ENCODE measurements at regions not wholly inside any gene's neighbourhood (a gene's known extent, or its start where the extent isn't known, plus 50 kb on each side); places are given as distances from the start of the nearest gene placed in this dataset.

DNA sequence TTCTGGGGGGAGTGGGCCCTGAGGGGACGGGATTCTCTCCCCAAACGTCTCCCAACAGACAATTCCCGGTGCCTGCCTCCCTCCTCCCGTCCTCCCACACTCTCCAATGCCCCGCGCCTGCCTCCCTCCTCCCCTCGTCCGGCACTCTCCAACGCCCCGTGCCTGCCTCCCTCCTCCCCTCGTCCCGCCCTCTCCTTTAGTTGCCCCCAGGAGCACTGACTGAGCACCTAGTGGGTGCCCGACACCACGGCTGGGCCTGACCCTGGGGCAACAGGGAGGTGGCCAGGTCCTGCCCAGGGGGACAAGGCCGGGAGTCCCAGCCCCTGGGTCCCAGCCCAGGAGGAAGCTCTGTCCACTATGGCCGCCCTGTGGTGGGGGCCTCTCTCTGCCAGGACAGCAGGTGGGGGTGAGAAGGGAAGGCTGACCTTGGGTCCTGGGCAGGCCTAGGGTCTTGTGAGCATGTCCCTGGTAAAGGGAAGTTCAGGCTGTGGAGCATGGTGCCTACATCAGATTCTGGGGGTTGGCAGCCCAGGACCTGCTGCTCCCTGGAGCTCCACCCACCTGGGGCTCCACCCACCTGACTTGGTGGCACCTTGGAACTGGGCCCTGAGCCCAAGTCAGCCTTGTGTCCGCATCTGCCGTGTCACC, 942.3 kb downstream of the BRD1 start:
- DNase-seq (ENCODE audit: low read depth in 4 of 4, low spot score in 3 of 4) = no peak

DNA sequence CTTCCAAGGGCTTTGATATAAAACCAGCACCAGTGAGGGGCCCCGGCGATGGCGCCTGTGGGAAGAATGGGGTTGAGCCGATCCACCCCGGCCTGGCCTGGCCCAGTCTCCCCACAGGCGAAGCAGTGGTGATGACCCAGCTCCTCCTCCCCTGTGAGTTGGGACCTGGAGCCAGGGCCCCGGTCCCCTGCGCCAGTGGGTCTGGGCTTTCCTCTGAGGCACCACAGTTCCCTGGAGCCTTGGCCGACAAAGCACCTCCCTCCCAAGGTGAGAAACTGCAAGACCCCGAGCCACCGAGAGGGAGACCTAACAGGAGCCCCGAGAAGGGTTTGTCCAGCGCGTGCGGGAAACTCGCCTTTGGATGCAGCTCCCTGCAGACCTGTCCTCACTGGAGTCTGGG, 942.9 kb downstream of the BRD1 start:
- DNase-seq (ENCODE audit: low read depth in 4 of 4, low spot score in 3 of 4) = no peak

DNA sequence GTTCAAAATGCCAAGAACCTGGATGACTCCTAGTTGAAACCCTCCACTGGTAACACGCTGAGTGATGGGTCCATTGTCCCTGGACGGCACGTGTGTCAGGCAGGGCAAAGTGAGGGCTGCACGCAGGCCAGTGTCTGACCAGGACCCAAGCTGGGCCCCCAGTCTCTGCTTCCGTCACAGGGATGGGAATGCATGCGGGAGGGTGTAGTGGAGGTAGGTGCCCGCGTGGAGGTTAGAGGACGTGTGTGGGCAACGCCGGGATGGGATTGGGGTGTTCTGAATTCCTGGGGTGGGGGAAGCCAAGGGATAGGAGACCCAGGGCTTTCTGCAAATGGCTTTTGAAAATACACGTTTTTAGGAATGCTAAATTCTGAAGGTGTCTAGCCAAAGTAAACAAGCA, 943.3 kb downstream of the BRD1 start:
- no peak for DNase-seq (ENCODE audit: low read depth in 4 of 4, low spot score in 3 of 4)

DNA sequence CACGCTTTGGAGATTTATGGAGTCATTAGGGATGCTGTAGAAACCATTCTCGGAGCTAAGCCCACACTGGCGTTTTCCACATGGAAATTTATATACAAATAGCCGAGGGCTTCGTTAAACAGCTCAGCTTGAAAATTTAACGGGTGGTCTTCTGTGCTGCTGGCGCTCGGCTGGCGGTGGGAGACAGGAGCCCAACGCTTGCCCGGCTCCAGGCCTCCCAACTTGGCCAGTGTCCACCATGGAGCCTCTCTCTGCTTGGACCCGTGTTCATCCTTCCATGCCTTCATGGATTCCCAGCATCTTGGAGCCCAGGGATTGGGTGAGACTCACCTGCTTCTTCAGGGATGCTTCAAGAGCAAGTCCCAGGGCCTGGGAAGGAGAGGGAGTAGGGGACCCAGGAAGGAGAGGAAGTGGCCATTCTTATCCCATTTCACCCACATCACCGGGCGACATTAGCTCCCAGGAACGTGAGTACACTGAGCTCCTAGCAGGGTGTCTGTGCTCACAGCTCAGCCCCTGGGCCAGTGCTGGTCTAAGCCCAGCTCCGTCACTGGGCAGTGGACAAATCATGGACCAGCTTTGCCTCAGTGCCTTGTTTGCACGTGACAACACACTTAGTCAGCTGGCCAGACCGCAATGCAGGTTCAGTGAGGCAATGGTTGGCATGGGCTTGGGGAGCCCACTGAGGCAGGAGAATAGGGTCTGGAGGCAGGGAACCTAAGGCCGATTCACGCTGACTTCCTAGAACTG, 944.3 kb downstream of the BRD1 start:
- no peak for DNase-seq (ENCODE audit: low read depth in 4 of 4, low spot score in 3 of 4)

DNA sequence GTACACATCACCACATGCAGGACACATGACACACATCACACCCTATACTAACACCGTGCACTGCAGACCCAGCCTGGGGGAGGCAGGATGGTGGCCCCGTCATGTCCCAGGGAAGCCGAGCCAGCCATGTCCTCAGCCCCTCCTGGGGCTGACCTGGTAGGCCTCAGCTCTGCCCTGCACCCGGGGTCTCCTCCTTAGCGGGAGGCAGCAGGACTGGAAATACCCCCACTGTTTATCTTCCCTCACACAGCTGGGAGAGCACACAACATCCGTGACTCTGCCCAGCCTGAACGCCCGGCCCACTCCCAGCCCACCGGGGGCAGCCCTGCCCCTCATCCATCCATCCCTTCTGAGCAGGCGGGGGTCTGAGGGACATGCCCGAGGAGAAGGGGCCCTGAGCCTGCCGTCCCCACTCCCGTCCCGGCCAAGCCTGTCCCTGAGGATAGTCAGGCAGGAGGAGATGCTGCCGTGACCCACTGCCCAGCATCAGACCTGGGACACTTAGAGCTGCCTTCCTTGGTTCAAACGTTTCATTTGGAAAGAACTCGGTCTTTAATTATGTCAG, 945.0 kb downstream of the BRD1 start:
- no peak for DNase-seq (ENCODE audit: low read depth in 4 of 4, low spot score in 3 of 4)

DNA sequence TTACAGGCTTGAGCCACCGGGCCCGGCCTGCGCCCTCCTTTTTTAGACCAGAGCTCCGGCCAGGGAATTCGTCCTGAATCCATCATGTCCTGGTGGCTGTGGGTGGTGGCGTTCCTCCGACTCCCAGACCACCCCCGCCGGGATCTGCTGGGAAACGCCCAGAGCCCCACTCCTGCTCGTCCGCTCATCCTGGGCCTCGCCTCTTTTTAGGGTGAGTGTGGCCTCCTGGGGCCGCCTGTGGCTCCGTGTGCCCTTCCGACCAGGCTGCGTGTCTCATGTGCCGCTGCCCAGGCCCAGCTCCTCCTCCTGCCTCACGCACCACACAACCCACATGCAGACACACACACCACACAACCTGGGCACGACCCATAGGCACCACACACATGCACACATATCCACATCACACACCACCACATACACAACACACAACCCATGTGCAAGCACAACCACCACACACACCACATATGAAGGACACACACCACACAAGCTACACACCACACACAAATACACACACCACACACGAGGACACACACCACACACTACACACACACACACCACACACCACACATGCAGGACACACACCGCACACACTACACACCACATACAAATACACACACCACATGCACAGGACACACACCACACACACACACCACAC, 946.2 kb downstream of the BRD1 start:
- DNase-seq (ENCODE audit: low read depth in 4 of 4, low spot score in 3 of 4) = no peak

DNA sequence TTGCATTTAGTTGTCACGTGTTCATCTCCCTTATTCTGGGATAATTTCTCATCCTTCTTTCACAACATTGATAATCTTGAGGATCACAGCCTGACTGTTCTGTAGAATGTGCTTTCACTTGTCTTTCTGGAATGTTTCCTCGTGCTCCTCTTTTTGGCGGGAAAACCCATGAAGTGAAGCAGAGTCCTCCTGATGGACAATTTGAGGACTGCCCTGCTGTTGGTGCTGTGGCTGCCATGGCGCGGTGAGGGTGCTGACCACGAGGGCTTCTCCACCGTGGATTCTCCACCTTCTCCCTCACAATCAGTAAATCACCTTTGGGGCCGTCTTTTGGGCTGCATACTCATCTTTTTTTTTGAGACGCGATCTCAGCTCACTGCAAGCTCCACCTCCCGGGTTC, 946.9 kb downstream of the BRD1 start:
- DNase-seq (ENCODE audit: low read depth in 4 of 4, low spot score in 3 of 4) = no peak

DNA sequence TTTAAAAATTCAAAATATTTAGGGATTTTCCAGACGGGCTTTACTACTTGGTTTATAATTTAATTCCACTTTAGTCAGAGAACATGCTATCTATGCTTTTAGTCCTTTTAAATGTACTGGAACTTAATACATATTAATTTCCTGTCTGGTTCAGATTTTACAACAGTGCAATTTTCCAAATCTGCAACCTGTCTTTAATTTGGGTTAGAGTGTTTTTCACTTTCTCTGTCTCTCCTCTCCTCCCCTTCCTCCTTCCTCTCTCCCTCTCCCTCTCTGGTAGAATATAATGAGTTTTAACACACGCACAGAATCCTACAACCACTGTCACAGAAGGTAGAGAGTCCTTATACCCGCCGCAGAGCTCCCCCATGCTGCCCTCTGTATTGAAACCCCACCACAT, 950.7 kb downstream of the BRD1 start:
- DNase-seq (ENCODE audit: low read depth in 4 of 4, low spot score in 3 of 4) = no peak

DNA sequence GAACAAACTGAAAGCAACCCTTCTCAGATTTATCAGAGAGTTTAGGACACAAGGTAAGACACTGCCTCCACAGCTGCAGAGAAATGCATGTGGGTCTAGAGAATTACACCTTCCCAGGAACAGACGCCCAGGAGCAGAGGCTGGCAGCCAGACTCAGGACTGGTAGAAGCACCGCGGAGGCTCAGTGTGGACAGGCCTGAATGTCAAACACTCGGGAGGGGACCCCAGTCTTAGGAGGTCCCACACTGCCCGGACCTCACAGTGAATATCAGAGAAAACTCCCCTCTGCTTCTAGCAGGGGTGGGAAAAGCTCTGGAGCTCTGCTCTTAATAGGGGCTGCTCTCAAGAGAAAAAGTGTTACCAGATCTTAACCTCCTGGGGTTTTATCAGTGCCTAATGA, 952.7 kb downstream of the BRD1 start:
- DNase-seq (ENCODE audit: low read depth in 4 of 4, low spot score in 3 of 4) = no peak

DNA sequence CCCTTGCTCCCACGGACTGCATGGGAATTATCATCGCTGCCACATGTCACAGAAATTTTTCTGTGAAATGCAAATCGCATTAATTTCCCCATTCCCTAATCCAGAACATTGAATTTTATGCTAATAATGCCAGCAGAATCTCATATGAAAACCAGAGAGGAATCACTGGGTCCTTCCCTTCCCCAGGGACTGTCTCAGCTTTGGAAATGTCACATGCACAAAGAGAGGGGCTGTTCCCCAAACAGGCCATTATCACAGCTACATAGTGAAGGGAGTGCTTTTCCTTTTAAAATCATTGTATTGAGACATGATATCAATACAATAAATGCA, 954.5 kb downstream of the BRD1 start:
- no peak for DNase-seq (ENCODE audit: low read depth in 4 of 4, low spot score in 3 of 4)

DNA sequence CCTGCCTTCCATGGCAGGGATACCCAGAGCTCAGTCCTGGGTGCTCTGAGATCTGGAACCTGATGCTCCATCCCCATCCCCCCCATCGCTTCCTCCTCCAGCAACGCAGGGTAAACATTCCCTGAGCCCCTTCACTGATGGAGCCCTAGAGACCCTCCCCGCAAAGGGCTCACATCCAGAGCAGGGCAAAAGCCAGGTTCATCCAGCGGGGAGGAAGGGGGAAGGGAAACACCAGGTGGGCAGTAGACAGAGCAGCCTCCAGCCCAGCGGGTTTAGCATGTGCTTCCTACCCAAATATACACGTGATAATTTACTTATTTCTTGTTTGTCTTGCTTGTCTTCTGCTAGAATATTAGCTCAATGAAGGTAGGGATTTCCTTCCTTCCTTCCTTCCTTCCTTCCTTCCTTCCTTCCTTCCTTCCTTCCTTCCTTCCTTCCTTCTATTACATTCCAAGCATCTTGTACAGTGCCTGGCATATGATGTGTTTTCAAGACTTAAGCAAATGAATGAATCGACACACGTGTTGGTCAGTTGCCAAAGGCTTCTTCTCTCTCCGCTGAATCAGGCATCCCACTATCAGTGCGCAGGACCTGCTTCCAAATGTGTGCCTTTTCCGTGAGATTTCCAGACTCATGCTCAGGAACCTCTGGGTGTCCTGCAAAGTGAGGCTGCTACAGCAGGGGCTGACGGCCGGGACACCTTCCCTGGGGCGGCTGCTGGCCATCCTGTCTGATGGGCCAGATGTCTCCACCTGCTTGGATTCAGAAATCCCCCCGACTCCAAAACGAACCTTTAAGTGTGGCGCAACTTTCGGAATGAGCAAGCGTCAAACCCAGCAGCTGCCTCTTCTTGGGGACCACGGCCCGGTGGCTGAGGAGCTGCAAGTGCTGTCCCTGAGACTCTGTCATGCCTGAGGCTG, 955.1 kb downstream of the BRD1 start:
- no peak for DNase-seq (ENCODE audit: low read depth in 4 of 4, low spot score in 3 of 4)

DNA sequence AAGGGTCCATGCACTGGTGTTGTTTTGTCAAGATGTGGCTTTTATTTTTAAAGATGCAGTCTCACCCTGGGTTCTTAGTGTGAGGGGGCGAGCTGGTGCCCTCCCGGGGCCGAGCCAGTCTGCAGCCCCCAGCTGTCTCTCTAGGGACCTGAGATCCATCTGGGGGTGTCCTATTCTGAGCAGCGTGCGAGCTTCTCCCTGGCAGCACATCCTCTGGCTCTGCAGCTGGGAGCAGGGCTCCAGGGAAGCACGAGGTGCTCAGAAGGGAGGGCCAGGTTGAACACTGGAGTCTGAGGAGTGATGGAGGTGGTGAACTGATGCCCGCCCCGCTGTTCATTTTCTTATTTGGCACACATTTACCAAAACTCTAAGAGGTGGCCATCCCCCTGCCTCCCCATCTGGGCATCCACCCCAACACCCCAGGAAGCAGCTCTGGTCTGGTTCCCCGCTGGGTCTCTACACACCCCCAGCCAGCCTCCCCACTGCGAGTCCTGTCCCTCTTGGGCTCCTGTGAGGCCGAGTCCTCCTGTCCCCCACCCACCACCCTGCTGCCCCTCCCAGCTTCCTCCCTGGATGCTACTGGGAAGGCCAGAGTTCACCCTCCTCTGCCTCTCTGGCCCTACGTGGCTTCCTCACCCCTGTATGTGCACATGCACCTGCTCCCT, 956.4 kb downstream of the BRD1 start:
- DNase-seq (ENCODE audit: low read depth in 4 of 4, low spot score in 3 of 4) = no peak

DNA sequence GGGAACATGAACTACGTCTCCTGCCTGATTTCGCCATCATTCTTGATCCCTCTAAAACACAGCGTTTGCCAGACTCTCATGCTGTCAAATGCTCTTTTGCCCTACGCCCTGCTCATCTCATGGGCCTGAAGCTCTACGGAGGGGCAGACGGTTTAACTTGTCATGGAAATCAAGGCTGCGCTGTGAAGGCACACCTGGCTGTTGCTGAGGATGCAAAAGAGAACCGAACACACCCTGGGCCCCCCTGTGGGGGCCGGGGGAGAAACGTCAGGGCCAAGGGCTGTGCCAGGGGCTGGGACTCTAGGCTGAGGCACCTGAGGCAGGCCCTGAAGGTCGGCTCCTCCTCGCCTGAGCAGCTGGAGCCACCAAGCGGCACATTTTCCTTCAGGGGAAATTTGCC, 957.2 kb downstream of the BRD1 start:
- DNase-seq (ENCODE audit: low read depth in 4 of 4, low spot score in 3 of 4) = no peak

DNA sequence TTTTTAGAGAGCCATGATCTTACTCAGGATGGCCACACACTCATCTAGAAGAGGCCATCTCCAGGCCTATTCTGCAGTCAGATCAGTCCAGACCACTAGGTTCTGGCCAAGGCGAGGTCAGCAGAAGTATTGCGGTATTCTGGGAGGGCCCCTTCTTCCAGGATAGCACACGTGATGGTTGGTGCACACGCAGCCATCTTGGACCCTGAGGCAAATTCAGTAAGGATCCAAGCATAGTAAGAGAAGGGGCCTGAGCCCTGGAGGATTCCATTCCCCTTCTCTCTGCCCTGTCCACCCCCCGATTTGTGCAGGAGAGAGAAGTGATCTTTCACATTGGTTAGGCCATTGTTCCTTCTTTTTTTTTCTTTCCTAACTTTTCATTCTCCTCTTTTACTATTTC, 957.9 kb downstream of the BRD1 start:
- DNase-seq (ENCODE audit: low read depth in 4 of 4, low spot score in 3 of 4) = no peak

DNA sequence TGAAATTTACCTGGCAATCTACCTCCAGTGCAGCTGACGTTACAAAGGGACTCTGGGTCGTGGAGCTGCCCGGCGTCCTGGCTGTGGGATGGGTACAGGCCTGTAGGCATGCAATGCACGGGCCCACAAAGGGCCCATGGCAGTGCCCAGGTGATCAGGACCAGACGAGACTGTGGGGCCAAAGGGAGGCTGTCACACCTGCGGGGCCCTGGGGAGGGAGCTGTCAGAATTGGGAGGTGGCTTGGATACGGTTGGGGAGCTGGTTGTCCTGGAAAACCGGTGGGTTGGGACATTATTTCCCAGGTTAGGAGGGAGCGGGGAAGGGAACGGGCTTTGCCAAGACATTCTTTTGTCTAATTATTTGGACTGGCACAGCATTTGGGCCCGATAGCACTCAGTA, 958.5 kb downstream of the BRD1 start:
- no peak for DNase-seq (ENCODE audit: low read depth in 4 of 4, low spot score in 3 of 4)

DNA sequence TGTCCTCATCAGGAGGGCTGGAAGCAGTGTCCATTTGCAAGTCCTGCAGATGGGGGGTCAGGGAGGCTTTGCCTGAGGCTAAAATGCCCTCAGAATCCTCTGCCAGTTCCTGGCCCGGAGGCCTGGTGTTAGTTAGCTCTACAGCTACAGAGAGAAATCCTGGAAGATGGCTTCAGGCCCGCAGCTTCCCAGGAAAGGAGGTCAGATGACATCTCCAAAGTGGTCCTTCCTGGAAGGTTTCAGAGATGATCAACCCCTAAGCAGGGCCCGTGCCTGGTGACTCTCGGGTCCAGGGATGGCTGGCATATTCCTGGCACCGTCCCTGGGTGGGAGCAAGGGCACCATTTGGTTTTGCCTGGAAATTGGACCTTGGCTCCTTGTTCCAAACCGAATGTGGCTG, 959.1 kb downstream of the BRD1 start:
- DNase-seq (ENCODE audit: low read depth in 4 of 4, low spot score in 3 of 4) = no peak

DNA sequence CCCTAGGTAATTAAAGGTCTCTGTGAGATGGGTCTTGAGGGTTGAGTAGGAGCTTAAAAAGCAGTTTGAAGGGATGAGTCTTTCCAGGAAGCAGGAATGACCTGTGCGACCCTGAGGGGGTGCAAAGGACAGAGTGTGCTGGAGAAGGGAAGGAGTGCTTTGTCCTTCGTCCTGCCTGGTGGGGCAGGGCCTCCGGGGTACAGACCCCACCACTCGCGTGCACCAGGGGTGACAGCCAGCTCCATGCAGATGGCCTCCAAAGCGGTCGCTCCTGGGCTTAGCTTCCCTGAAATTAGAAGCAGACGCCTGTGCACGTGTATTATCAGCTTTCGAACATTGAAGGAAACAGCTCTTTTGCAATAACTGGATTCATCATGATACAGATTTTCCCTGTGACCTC, 959.8 kb downstream of the BRD1 start:
- no peak for DNase-seq (ENCODE audit: low read depth in 4 of 4, low spot score in 3 of 4)

DNA sequence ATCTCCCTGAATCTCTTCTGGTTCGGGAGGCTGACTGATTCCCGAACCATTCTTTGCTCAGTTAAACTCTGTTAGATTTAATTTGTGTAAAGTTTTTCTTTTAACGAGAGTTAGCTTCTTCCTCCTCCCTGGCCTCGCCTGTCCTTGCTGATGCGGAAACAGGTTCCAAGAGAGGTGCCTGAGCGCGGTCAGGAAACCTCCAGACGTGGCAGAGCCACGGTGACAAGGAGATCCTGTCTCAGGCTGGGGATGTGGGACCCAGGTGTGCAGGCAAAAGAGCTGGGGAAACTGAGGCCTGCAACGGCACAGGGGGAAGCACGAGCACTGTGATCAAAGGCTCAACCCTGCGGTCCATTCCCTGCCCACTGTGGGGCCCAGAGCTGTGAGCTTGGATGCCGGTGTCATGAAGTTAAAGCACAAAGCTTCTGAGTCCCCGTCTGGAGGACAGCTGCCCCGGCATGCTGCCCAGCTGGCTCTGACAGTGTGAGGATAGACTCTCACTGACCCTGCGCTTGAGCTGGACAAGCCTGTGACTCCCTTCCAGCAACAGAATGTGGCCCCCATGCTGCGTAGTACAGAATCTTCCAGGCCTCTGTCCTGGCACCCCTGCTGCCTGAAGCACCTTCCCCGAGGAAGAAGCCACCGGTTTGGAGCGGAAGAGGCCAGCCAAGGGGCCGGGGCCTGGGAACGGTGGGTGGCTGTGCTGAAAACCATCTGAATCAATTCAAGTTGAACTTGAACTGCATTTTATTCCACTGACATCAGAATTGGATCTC, 960.6 kb downstream of the BRD1 start:
- DNase-seq (ENCODE audit: low read depth in 4 of 4, low spot score in 3 of 4) = no peak

DNA sequence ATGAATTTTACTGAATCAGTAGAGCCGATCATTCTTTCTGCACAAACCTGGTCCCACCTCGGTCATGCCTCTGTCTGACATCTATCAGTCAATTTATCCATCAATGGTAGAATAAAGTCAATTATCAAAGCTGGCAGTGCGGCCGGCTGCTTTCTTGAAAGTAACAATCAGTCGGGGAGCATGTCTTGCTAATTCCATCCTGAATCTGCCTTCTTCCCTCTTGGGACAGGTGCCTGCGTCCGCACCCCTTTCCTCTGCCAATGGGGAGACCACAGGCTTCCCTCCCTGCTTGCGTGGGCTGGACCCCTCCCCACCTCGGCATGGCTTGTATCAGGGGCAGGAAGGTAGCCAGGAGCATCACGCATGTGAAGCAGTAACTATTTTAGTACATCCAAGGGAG, 962.9 kb downstream of the BRD1 start:
- DNase-seq (ENCODE audit: low read depth in 4 of 4, low spot score in 3 of 4) = no peak
